HG02943 (cell line): ENCODE measurements at regions not wholly inside any gene's neighbourhood (a gene's known extent, or its start where the extent isn't known, plus 50 kb on each side); places are given as distances from the start of the nearest gene placed in this dataset.
"Not testable (repeated sequence)": the region's sequence is repeated elsewhere in the genome, so short reads cannot be mapped to it uniquely, and the experiment has no call there.

Source experiments
- ATAC-seq: cut with Tn5 transposase; IDR thresholded peaks from one replicate; pipeline ENCODE4 v1.9.1; 2021; ENCODE audit warnings: mild to moderate bottlenecking, low read depth, moderate library complexity; ENCODE audit not compliant: unreplicated experiment

- no peak for ATAC-seq
These were observed 165.9 kb downstream of the NRN1 start for GRCh38 chr6:5840734-5841390.

GRCh38 chr6:5838656-5839396, 167.9 kb downstream of the NRN1 start:
- ATAC-seq: no peak

- no peak for ATAC-seq
These were observed 169.4 kb downstream of the NRN1 start for GRCh38 chr6:5837323-5837722.

GRCh38 chr6:5836597-5836996, 170.1 kb downstream of the NRN1 start:
- ATAC-seq: not testable (repeated sequence)

DNA sequence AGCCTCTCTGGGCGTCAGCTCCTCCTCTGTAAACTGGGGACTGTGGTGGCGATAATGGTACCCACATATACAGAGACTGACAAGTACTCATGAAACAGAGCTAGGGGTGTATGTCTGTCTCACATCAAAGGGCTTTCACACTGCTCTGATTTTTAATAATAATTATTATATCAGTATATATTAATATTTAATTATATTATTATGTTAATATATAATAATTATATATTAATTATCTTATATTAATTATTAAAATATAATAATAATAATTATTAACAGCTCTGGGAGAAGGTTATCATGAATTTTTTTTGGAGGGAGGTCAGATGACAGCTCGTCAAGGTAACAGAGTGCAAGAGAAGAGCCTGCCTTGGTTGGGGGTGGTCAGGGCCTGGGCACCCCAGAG, 173.6 kb downstream of the NRN1 start:
- ATAC-seq: no peak

DNA sequence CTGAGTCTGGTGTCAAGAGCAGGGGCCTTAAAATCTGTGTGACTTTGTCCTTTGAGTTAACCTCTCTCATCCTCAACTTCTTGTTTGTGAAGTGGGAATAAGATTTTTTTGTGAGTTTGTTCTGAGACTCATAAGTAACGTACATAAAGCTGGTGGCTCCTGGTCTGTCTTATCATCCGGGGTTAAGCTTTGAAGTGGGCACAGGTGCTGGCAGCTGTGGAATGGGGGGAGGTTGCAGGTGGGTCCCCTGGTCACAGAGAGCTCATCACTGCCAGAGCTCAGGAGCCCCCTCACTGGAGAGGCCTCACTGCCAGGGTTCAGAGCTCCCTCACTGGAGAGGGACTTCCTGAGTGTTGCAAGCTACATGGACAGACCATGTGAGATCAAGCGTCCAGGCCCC, 174.1 kb downstream of the NRN1 start:
- ATAC-seq: no peak

DNA sequence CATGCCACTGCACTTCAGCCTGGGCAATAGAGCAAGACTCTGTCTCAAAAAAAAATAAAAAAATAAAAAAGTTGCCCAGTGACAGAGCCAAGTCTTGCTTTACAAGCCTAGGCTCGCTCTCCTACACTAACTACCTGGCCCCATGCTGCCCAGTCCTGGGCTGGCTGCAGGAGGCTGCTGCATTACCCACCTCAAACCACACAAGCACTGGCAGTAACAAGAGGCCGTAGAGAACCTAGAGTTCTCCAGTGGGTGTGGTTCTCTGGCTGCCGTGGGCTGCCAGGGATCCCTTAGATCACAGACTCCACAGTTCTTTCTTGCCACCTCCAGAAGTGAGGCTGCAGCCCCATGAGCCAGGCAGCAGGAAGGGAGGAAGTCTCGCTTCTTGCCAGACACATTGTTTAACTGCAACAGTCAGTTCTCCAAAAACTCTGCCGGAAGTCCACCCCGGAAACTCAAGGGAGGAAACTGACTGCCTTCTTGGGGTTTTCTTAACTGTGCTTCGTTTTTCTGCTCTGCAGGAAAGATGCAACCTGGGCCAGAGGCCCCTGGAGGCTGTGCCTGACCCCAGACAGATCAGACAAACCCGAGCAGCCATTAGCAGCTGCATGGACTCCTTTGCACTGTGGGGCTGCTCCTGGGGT, 175.4 kb downstream of the NRN1 start:
- ATAC-seq: peak; percentile 64

GRCh38 chr6:5828296-5828695, 178.4 kb downstream of the NRN1 start:
- ATAC-seq: no peak

- ATAC-seq: no peak
These were observed 179.4 kb downstream of the NRN1 start for GRCh38 chr6:5827056-5827904.

DNA sequence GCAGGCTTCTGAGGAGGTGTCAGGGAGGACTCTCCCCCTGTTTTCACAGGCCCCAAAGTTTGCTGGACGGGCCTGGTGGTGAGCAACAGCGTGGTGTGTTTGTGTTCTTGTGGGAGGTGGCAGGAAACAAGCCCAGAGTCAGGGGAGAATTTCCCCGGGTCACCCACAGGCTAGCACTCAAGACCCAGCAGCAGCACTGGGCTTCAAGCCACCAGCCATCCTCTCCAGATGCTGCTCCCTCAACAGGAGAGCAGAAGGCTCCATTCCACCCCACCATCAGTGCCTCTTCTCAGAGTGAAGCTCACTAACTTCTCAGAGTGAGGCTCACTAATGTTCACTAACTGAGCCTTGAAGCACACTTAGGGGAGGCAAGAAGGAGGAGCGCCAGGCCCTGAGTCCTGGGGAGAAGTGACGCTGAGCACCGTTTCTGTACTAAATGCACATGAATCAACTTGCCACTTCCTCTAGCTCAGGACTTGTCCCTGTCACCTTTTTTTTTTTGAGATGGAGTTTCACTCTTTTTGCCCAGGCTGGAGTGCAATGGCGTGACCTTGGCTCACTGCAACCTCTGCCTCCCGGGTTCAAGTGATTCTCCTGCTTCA, 182.2 kb downstream of the NRN1 start:
- ATAC-seq: not testable (repeated sequence)
